ENCODE measurements at regions not wholly inside any gene's neighbourhood (a gene's known extent, or its start where the extent isn't known, plus 50 kb on each side); places are given as distances from the start of the nearest gene placed in this dataset.

DNA sequence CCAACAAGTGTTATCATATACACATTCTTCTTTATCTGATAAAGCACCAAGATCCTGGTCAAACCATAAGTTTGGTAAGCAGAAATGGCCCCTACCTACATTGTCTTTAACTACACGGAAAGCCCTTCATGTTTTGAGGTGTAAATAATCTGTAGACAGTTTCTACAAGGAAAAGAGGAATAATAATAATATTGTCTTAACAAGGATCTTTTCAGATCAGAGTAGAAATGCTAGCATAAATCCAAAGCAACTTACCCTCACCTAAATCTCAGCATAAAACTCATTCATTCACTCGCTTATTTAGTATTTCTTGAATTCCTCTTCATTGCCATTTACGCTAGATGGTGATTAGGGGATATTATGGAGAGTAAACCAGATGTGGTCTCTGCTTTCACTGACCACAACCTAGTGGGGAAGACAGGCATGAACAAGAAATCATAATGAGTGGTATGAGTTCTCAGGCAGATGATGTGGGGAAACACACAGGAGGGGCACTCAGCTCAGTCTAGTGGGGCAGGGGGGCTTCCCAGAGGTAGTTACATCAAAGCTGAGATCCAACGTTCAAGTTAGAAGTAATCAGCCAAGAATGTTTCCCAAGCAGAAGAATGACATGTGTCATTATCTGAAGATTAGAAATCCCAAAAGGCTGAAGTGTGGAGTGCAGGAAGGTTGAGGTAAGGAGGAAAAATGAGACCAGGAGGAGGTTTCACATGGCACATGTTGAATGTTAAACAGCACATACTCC, 65.4 kb upstream of the ZC3H12C start:
- TF ChIP-seq, protein P1, sequence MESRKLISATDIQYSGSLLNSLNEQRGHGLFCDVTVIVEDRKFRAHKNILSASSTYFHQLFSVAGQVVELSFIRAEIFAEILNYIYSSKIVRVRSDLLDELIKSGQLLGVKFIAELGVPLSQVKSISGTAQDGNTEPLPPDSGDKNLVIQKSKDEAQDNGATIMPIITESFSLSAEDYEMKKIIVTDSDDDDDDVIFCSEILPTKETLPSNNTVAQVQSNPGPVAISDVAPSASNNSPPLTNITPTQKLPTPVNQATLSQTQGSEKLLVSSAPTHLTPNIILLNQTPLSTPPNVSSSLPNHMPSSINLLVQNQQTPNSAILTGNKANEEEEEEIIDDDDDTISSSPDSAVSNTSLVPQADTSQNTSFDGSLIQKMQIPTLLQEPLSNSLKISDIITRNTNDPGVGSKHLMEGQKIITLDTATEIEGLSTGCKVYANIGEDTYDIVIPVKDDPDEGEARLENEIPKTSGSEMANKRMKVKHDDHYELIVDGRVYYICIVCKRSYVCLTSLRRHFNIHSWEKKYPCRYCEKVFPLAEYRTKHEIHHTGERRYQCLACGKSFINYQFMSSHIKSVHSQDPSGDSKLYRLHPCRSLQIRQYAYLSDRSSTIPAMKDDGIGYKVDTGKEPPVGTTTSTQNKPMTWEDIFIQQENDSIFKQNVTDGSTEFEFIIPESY (IDR thresholded peaks at IDR 0.05; ENCODE audit: borderline replicate concordance, low read depth): no peak
- TF ChIP-seq EP300 (IDR thresholded peaks at IDR 0.05; ENCODE audit: borderline replicate concordance in 1 of 2, low read depth in 1 of 2, low read length in 1 of 2) (no peak), MXI1 (IDR thresholded peaks at IDR 0.05; ENCODE audit: low read depth, low read length) (no peak), GABPA (IDR thresholded peaks at IDR 0.05; ENCODE audit: low read depth) (no peak), TAF1 (IDR thresholded peaks at IDR 0.05; ENCODE audit: borderline replicate concordance, low read depth, low read length) (no peak), EZH2phosphoT487 (IDR thresholded peaks at IDR 0.05; ENCODE audit: borderline replicate concordance, low read depth) (no peak), TCF12 (IDR thresholded peaks at IDR 0.05) (no peak), FOSL2 (IDR thresholded peaks at IDR 0.05; ENCODE audit: borderline replicate concordance, low read depth) (no peak), POLR2AphosphoS5 (IDR thresholded peaks at IDR 0.05; ENCODE audit: low read depth, low read length) (no peak)
- TF ChIP-seq, protein P2, sequence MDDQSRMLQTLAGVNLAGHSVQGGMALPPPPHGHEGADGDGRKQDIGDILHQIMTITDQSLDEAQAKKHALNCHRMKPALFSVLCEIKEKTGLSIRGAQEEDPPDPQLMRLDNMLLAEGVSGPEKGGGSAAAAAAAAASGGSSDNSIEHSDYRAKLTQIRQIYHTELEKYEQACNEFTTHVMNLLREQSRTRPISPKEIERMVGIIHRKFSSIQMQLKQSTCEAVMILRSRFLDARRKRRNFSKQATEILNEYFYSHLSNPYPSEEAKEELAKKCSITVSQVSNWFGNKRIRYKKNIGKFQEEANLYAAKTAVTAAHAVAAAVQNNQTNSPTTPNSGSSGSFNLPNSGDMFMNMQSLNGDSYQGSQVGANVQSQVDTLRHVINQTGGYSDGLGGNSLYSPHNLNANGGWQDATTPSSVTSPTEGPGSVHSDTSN (IDR thresholded peaks at IDR 0.05): no peak
- H2AFZ ChIP-seq (ENCODE audit: low read depth): no peak overlapping the region
- no peak overlapping the region for H3K27ac ChIP-seq (ENCODE audit: low read depth in 2 of 2, low read length in 1 of 2)
- no peaks in the 10 kb centered on the region for H3K36me3 ChIP-seq (replicated peaks in 1 of 2; ENCODE audit: control insufficient read depth in 1 of 2, insufficient read depth in 2 of 2, low read length in 1 of 2)
- H3K4me3 ChIP-seq (ENCODE audit: low read depth in 2 of 2, low read length in 1 of 2): no peak overlapping the region
- ChIA-PET CTCF (no interaction called here), POLR2A (no interaction called here)
- no peak overlapping the region for H3K9ac ChIP-seq
- H3K4me2 ChIP-seq: no peak overlapping the region
- H3K4me1 ChIP-seq (ENCODE audit: control insufficient read depth in 1 of 2, insufficient read depth in 2 of 2, low read depth in 1 of 2, low read length in 1 of 2): peaks cover 0 to 4% of the 10 kb centered on the region in 2 experiments; a peak in 1 of 4 replicates
- DNase-seq: no peak
- H3K27me3 ChIP-seq (ENCODE audit: insufficient read depth): no peaks in the 10 kb centered on the region
- H3F3A ChIP-seq (replicated peaks; ENCODE audit: insufficient read depth): no peaks in the 10 kb centered on the region
- no peaks in the 10 kb centered on the region for H3K9me3 ChIP-seq
- WGBS (ENCODE audit: low lambda C conversion rate): 49% methylated on average over 4 of the region's 4 CpGs
- no peaks in the 10 kb centered on the region for H3K9me2 ChIP-seq
- no peaks in the 10 kb centered on the region for H3K79me2 ChIP-seq (ENCODE audit: insufficient read depth)
- no peaks in the 10 kb centered on the region for H4K20me1 ChIP-seq (ENCODE audit: insufficient read depth)

DNA sequence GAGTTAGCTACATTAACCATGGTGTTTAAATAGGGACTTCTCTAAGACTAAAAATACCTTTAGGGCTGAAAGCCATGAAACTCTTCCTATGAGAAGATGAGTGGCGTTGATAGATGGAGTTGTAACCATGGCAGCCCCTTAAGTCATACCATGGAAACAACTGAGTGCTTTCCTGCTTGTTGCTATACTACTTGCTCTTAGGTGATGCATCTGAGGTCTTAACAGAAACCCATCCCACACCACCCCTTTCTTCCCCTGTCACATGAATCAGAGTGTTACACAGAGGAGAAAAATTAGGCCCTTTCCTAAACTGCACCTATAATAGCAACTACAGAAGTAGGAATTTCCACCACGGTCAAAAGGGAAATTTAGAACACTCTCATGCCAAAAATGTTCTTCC, 64.3 kb upstream of the ZC3H12C start:
- no peak overlapping the region for H3K27ac ChIP-seq (ENCODE audit: low read depth in 2 of 2, low read length in 1 of 2)
- H3K36me3 ChIP-seq (replicated peaks in 1 of 2; ENCODE audit: control insufficient read depth in 1 of 2, insufficient read depth in 2 of 2, low read length in 1 of 2): no peaks in the 10 kb centered on the region
- TF ChIP-seq EZH2phosphoT487 (IDR thresholded peaks at IDR 0.05; ENCODE audit: borderline replicate concordance, low read depth): no peak
- no peak for TF ChIP-seq RFX5 (IDR thresholded peaks at IDR 0.05; ENCODE audit: low read length)
- TF ChIP-seq TEAD4 (IDR thresholded peaks at IDR 0.05; ENCODE audit: borderline replicate concordance, insufficient read depth): no peak
- TF ChIP-seq, protein P3, sequence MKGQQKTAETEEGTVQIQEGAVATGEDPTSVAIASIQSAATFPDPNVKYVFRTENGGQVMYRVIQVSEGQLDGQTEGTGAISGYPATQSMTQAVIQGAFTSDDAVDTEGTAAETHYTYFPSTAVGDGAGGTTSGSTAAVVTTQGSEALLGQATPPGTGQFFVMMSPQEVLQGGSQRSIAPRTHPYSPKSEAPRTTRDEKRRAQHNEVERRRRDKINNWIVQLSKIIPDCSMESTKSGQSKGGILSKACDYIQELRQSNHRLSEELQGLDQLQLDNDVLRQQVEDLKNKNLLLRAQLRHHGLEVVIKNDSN (IDR thresholded peaks at IDR 0.05; ENCODE audit: borderline replicate concordance, low read depth): no peak
- TF ChIP-seq, protein P1 (IDR thresholded peaks at IDR 0.05; ENCODE audit: borderline replicate concordance, low read depth): no peak
- no peaks in the 10 kb centered on the region; a peak in 1 of 4 replicates for H3K4me1 ChIP-seq (ENCODE audit: control insufficient read depth in 1 of 2, insufficient read depth in 2 of 2, low read depth in 1 of 2, low read length in 1 of 2)
- DNase-seq: no peak
- H4K20me1 ChIP-seq (ENCODE audit: insufficient read depth): no peaks in the 10 kb centered on the region
- H2AFZ ChIP-seq (ENCODE audit: low read depth): no peak overlapping the region
- no peak overlapping the region for H3K4me2 ChIP-seq
- no peak overlapping the region for H3K4me3 ChIP-seq (ENCODE audit: low read depth in 2 of 2, low read length in 1 of 2)
- POLR2A ChIA-PET: no interaction called here
- 23% methylated on average over 2 of the region's 2 CpGs for WGBS (ENCODE audit: low lambda C conversion rate)
- no peaks in the 10 kb centered on the region for H3K27me3 ChIP-seq (ENCODE audit: insufficient read depth)
- H3K79me2 ChIP-seq (ENCODE audit: insufficient read depth): no peaks in the 10 kb centered on the region
- H3F3A ChIP-seq (replicated peaks; ENCODE audit: insufficient read depth): no peaks in the 10 kb centered on the region
- no peaks in the 10 kb centered on the region for H3K9me3 ChIP-seq
- H3K9ac ChIP-seq: no peak overlapping the region
- CTCF ChIA-PET: interaction anchor here (1.2 kb wide), 1 partner anchor 8 kb away, joined by 8 read pairs; no protein-coding TSS in a partner anchor
- H3K9me2 ChIP-seq: no peaks in the 10 kb centered on the region

Measured in SK-N-SH (cell line).